Fibroblast of mammary gland (primary cell): ENCODE measurements at regions not wholly inside any gene's neighbourhood (a gene's known extent, or its start where the extent isn't known, plus 50 kb on each side); places are given as distances from the start of the nearest gene placed in this dataset.

Experiments
- DNase-seq: peaks from one replicate; pipeline ENCODE4 v3.0.0-alpha.2; 2010; ENCODE audit warnings: low read depth
- H3K4me3 ChIP-seq: 2 replicates; pipeline ENCODE4 v1.5.1; 2011; ENCODE audit warnings: low read depth, mild to moderate bottlenecking, low read length, moderate library complexity; ENCODE audit not compliant: control insufficient read depth
- TF ChIP-seq, protein P1 (sequence below): conservative IDR thresholded peaks from 2 replicates; pipeline ENCODE4 v1.5.1; 2011; ENCODE audit warnings: low read depth, low read length, inconsistent platforms; ENCODE audit not compliant: control insufficient read depth, insufficient read depth

DNA sequence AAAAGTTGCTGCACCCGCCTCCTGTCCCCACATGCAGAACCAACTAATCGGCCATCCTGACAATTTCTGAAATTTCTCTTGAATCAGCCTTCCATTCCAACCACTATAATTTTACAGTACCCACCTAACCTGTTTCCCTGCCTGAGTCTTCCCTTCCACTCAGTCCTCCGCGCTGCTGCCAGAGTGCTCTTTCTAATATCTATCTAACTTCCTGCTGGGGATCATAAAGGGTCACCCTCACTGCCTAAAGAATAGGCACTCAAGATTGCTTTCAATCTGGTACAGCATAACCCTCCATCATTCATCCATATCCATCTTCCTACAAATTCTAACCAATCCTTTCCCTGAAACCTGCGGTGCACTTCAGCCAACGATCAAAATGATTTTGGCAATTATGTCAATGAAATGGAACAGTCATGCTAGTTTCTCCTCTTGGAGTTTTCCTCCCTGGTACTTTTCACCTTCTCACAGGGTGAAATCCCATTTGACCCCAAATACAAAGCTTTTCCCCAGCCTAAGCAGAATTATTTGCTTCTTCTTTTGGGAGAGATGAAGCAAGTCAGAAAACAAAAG is 117.5 kb upstream of the BEND6 start:
- no peak for DNase-seq
- TF ChIP-seq, protein P1, sequence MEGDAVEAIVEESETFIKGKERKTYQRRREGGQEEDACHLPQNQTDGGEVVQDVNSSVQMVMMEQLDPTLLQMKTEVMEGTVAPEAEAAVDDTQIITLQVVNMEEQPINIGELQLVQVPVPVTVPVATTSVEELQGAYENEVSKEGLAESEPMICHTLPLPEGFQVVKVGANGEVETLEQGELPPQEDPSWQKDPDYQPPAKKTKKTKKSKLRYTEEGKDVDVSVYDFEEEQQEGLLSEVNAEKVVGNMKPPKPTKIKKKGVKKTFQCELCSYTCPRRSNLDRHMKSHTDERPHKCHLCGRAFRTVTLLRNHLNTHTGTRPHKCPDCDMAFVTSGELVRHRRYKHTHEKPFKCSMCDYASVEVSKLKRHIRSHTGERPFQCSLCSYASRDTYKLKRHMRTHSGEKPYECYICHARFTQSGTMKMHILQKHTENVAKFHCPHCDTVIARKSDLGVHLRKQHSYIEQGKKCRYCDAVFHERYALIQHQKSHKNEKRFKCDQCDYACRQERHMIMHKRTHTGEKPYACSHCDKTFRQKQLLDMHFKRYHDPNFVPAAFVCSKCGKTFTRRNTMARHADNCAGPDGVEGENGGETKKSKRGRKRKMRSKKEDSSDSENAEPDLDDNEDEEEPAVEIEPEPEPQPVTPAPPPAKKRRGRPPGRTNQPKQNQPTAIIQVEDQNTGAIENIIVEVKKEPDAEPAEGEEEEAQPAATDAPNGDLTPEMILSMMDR, result no peak
- no peak overlapping the region for H3K4me3 ChIP-seq

DNA sequence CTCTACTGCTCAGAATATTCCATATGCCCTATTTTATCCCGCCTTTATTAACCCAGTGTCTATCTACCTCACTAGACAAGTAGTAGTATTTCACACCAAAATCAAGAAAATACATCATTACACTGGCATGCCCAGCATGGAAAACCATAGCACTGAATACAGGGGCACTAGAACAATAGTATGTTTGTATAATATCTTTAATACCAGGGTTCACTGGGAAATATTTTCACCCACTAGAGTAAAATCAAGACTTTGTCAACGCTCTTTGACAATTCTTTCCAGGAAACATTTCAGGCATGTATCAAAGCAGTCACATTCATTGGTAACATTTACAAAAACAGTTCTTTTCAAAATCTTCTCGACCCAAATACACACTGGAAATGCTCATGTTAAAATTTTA is 119.3 kb upstream of the BEND6 start:
- TF ChIP-seq, protein P1, result no peak
- DNase-seq, result no peak
- no peak overlapping the region for H3K4me3 ChIP-seq

DNA sequence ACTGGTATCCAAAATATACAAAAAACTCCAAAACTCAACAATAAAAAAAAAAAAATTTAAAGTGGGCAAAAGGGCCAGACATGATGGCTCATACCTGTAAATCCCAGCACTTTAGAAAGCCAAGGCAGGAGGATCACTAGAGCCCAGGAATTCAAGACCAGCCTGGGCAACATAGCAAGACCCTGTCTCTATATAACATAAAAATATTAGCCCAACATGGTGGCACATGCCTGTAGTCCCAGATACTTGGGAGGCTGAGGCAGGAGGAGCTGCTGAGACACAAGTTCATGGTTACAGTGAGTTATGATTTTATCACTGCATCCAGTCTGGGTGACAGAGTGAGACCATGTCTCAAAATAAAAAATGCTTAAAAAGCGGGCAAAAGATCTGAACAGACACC is 121.0 kb upstream of the BEND6 start:
- H3K4me3 ChIP-seq, result no peak overlapping the region
- DNase-seq, result no peak
- TF ChIP-seq, protein P1, result no peak

DNA sequence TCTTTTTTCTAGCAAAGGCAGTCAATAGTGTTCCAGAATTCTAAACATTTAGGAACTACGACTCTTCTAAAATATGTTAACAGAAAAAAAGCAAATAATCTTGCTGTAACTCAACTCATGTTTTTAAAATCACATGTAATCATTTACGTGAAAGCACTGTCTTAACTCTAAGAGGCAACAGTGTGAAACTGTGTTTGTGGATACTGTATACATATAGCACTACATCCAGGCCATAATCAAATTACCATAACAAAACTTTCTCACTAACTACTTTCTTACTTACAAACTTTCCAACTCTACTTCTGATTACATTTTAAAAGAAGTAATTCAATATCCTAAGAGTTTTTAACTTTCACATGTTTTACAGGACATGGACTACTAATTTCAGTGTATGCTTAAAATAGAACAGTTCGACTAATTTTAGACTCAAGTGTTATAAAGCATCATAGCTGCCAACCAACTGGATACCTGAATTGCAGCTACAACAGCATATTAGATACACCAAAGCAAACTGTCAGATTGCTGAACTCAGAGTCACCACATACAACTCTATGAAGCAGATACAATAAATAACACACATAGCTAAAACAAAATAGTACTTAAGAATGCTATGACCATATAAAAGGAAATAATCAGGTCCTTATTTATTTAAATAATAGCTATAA is 121.6 kb upstream of the BEND6 start:
- H3K4me3 ChIP-seq, result no peak overlapping the region
- DNase-seq, result no peak
- TF ChIP-seq, protein P1, result no peak

DNA sequence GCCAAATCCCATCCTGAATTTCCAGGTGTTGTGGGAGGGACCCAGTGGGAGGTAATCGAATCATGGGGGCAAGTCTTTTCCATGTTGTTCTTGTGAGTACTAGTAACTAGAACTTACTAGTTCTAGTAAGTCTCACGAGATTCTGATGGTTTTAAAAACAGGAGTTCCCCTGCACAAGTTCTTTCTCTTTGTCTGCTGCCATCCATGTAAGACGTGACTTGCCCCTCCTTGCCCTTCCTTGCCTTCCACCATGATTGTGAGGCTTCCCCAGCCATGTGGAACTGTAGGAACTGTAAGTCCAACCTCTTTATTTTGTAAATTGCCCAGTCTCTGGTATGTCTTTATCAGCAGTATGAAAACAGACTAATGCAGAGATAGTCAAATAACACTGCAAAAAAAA is 122.7 kb upstream of the BEND6 start:
- TF ChIP-seq, protein P1, result no peak
- no peak for DNase-seq
- H3K4me3 ChIP-seq, result no peak overlapping the region

DNA sequence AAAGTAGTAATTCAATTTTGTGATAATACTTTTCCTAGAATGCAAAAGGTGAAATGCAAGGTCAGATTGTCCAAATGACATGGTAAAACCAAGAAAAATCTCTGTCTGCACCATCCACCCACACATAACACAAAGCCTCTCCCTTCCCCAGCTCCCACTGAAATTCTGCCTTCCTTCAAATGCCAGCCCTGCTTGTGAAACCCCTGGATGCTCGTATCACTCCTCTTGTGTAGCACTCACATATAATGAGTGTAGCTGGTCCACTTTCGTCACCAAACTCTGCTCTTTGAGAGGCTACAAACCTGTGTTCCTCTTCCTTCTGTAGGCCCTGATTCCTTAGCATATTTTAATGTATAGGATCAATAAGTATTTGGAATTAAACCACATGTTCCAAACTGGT is 123.6 kb upstream of the BEND6 start:
- TF ChIP-seq, protein P1, result no peak
- DNase-seq, result no peak
- no peak overlapping the region for H3K4me3 ChIP-seq
